Type B pancreatic cell (in vitro differentiated cells): ENCODE measurements at regions not wholly inside any gene's neighbourhood (a gene's known extent, or its start where the extent isn't known, plus 50 kb on each side); places are given as distances from the start of the nearest gene placed in this dataset.

Source experiments
- DNase-seq: peaks from one replicate; pipeline ENCODE4 v3.0.0; 2021; ENCODE audit warnings: mixed read lengths; ENCODE audit not compliant: unreplicated experiment; ENCODE audit errors: extremely low spot score
- H3K27ac Mint-ChIP-seq: 2 replicates; pipeline ENCODE4 v1.8.0; 2021; ENCODE audit warnings: mild to moderate bottlenecking, mixed read lengths
- H3K27me3 Mint-ChIP-seq: 2 replicates; pipeline ENCODE4 v1.8.0; 2021; ENCODE audit warnings: mixed read lengths
- H3K36me3 Mint-ChIP-seq: 2 replicates; pipeline ENCODE4 v1.8.0; 2021; ENCODE audit warnings: mixed read lengths
- H3K4me1 Mint-ChIP-seq: one replicate; pipeline ENCODE4 v1.8.0; 2021; ENCODE audit warnings: mixed read lengths; ENCODE audit not compliant: unreplicated experiment
- H3K4me3 Mint-ChIP-seq: 2 replicates; pipeline ENCODE4 v1.8.0; 2021; ENCODE audit warnings: mild to moderate bottlenecking, mixed read lengths
- H3K9me3 Mint-ChIP-seq: 2 replicates; pipeline ENCODE4 v1.8.0; 2021; ENCODE audit warnings: mixed read lengths
- CTCF ChIP-seq: fragments of 200-600 bp; sonication (generic); conservative IDR thresholded peaks from 2 replicates; pipeline ENCODE4 v1.5.0; 2021; ENCODE audit warnings: antibody characterized with exemption, mild to moderate bottlenecking

- Mint-ChIP-seq H3K27me3 (no peaks in the 10 kb centered on the region), H3K4me3 (no peak overlapping the region), H3K36me3 (peaks cover under 1% of the 10 kb centered on the region), H3K4me1 (peaks cover 40% of the 10 kb centered on the region), H3K27ac (no peak overlapping the region), H3K9me3 (no peaks in the 10 kb centered on the region)
- DNase-seq = no peak
- TF ChIP-seq CTCF = no peak
Observed at GRCh38 chr2:42917425-42917927, 125.1 kb upstream of the HAAO start.

GRCh38 chr2:42916324-42916723, 123.9 kb upstream of the HAAO start:
- no peaks in the 10 kb centered on the region for H3K36me3 Mint-ChIP-seq
- DNase-seq = no peak
- H3K27ac Mint-ChIP-seq = no peak overlapping the region
- no peak overlapping the region for H3K4me3 Mint-ChIP-seq
- H3K4me1 Mint-ChIP-seq = peaks cover 32% of the 10 kb centered on the region
- H3K27me3 Mint-ChIP-seq = no peaks in the 10 kb centered on the region
- H3K9me3 Mint-ChIP-seq = no peaks in the 10 kb centered on the region
- TF ChIP-seq CTCF = no peak

- no peak for TF ChIP-seq CTCF
- no peak overlapping the region for H3K27ac Mint-ChIP-seq
- no peaks in the 10 kb centered on the region for H3K9me3 Mint-ChIP-seq
- peaks cover 39% of the 10 kb centered on the region for H3K4me1 Mint-ChIP-seq
- H3K27me3 Mint-ChIP-seq = no peaks in the 10 kb centered on the region
- H3K36me3 Mint-ChIP-seq = peaks cover 3% of the 10 kb centered on the region
- H3K4me3 Mint-ChIP-seq = no peak overlapping the region
- no peak for DNase-seq
Observed at GRCh38 chr2:42914860-42915259, 122.5 kb upstream of the HAAO start.

- TF ChIP-seq CTCF = no peak
- Mint-ChIP-seq H3K9me3 (no peaks in the 10 kb centered on the region), H3K4me3 (no peak overlapping the region), H3K4me1 (peaks cover 38% of the 10 kb centered on the region), H3K27ac (no peak overlapping the region), H3K36me3 (peaks cover 3% of the 10 kb centered on the region), H3K27me3 (no peaks in the 10 kb centered on the region)
- DNase-seq = no peak
Observed at GRCh38 chr2:42914314-42914713, 121.9 kb upstream of the HAAO start.

GRCh38 chr2:42913280-42913878, 121.0 kb upstream of the HAAO start:
- Mint-ChIP-seq H3K4me1 (peaks cover 29% of the 10 kb centered on the region), H3K9me3 (no peaks in the 10 kb centered on the region), H3K27me3 (no peaks in the 10 kb centered on the region), H3K36me3 (peaks cover 3% of the 10 kb centered on the region), H3K27ac (no peak overlapping the region), H3K4me3 (no peak overlapping the region)
- no peak for DNase-seq
- no peak for TF ChIP-seq CTCF
